Mesenchymal stem cell (in vitro differentiated cells and primary cell): ENCODE measurements at regions not wholly inside any gene's neighbourhood (a gene's known extent, or its start where the extent isn't known, plus 50 kb on each side); places are given as distances from the start of the nearest gene placed in this dataset.

Experiments used
- DNase-seq: peaks from one replicate; pipeline ENCODE4 v3.0.0-alpha.2; 2013
- H2AFZ ChIP-seq: one replicate; pipeline ENCODE4 v1.6.1; 2013; ENCODE audit warnings: low read depth, mild to moderate bottlenecking, control low read depth, inconsistent platforms, low read length, moderate library complexity
- H2AK5ac ChIP-seq: 2 replicates; pipeline ENCODE4 v1.6.1; 2013; ENCODE audit warnings: low read length, moderate library complexity, mild to moderate bottlenecking, inconsistent platforms; ENCODE audit not compliant: severe bottlenecking
- H2BK120ac ChIP-seq: one replicate; pipeline ENCODE4 v1.6.1; 2013; ENCODE audit warnings: low read depth, mild to moderate bottlenecking, inconsistent platforms, low read length, moderate library complexity
- H2BK12ac ChIP-seq, 2 experiments: one replicate each; pipeline ENCODE4 v1.6.1; 2013; ENCODE audit warnings: inconsistent platforms in 2 of 2, low read length in 2 of 2, mild to moderate bottlenecking in 2 of 2, moderate library complexity in 2 of 2, control low read depth in 1 of 2
- H2BK15ac ChIP-seq: one replicate; pipeline ENCODE4 v1.6.1; 2013; ENCODE audit warnings: mild to moderate bottlenecking, low read depth, inconsistent platforms; ENCODE audit not compliant: poor library complexity, severe bottlenecking
- H2BK5ac ChIP-seq: 2 replicates; pipeline ENCODE4 v1.6.1; 2013; ENCODE audit warnings: low read depth, mild to moderate bottlenecking, low read length, control low read depth, inconsistent platforms; ENCODE audit not compliant: poor library complexity, severe bottlenecking
- H3K14ac ChIP-seq, 2 experiments: one replicate each; pipeline ENCODE4 v1.6.1; 2013; ENCODE audit warnings: inconsistent platforms in 2 of 2, low read length in 2 of 2, control low read depth in 1 of 2, mild to moderate bottlenecking in 1 of 2, moderate library complexity in 1 of 2
- H3K18ac ChIP-seq, 2 experiments: one replicate each; pipeline ENCODE4 v1.6.1; 2013; ENCODE audit warnings: inconsistent platforms in 2 of 2, low read length in 2 of 2, control low read depth in 1 of 2, low read depth in 1 of 2, mild to moderate bottlenecking in 1 of 2
- H3K23ac ChIP-seq, 2 experiments: one replicate each; pipeline ENCODE4 v1.6.1; 2013; ENCODE audit warnings: inconsistent platforms in 2 of 2, low read length in 2 of 2, mild to moderate bottlenecking in 2 of 2, moderate library complexity in 2 of 2, control low read depth in 1 of 2
- H3K27ac ChIP-seq: 2 replicates; pipeline ENCODE4 v1.5.1; 2013; ENCODE audit warnings: mild to moderate bottlenecking, moderate library complexity, low read length, control low read depth, inconsistent platforms; ENCODE audit not compliant: poor library complexity, severe bottlenecking
- H3K27me3 ChIP-seq, 2 experiments: 2 replicates each; pipeline versions ENCODE4 v1.6.1 to v1.7.0; 2013; ENCODE audit warnings: low read length in 2 of 2, mild to moderate bottlenecking in 2 of 2, moderate library complexity in 2 of 2, control low read depth in 1 of 2, inconsistent platforms in 1 of 2; ENCODE audit not compliant: control insufficient read depth in 1 of 2, insufficient read depth in 1 of 2
- H3K36me3 ChIP-seq, 2 experiments: 2 replicates each; pipeline versions ENCODE4 v1.6.1 to v1.7.0; 2013; ENCODE audit warnings: low read length in 2 of 2, control low read depth in 1 of 2, inconsistent platforms in 1 of 2, low read depth in 1 of 2, mild to moderate bottlenecking in 1 of 2; ENCODE audit not compliant: insufficient read depth in 2 of 2, control insufficient read depth in 1 of 2
- H3K4ac ChIP-seq, 2 experiments: one replicate each; pipeline ENCODE4 v1.6.1; 2013; ENCODE audit warnings: inconsistent platforms in 2 of 2, low read length in 2 of 2, mild to moderate bottlenecking in 2 of 2, moderate library complexity in 2 of 2, control low read depth in 1 of 2, low read depth in 1 of 2
- H3K4me1 ChIP-seq: 2 replicates; pipeline ENCODE4 v1.6.1; 2013; ENCODE audit warnings: low read depth, low read length, control low read depth; ENCODE audit not compliant: control insufficient read depth, insufficient read depth
- H3K4me2 ChIP-seq: 2 replicates; pipeline ENCODE4 v1.6.1; 2013; ENCODE audit warnings: low read length, mild to moderate bottlenecking, inconsistent platforms; ENCODE audit not compliant: poor library complexity, severe bottlenecking
- H3K4me3 ChIP-seq, 2 experiments: 2 replicates each; pipeline versions ENCODE4 v1.5.1 to v1.7.0; 2013; ENCODE audit warnings: low read length in 2 of 2, mild to moderate bottlenecking in 2 of 2, control low read depth in 1 of 2, low read depth in 1 of 2; ENCODE audit not compliant: insufficient read depth in 1 of 2
- H3K79me1 ChIP-seq: replicated peaks from 2 replicates; pipeline ENCODE4 v1.6.1; 2013; ENCODE audit warnings: mild to moderate bottlenecking, control low read depth, low read length, inconsistent platforms; ENCODE audit not compliant: poor library complexity, severe bottlenecking
- H3K9ac ChIP-seq: 2 replicates; pipeline ENCODE4 v1.7.0; 2013; ENCODE audit warnings: mild to moderate bottlenecking, low read length, moderate library complexity
- H3K9me3 ChIP-seq: 2 replicates; pipeline ENCODE4 v1.7.0; 2013; ENCODE audit warnings: mild to moderate bottlenecking, low read length; ENCODE audit not compliant: control insufficient read depth
- H4K8ac ChIP-seq: one replicate; pipeline ENCODE4 v1.6.1; 2013; ENCODE audit warnings: inconsistent platforms, mild to moderate bottlenecking, low read length, moderate library complexity
- H4K91ac ChIP-seq: one replicate; pipeline ENCODE4 v1.6.1; 2013; ENCODE audit warnings: mild to moderate bottlenecking, low read length, inconsistent platforms
- WGBS: methylation state at CpG from one replicate; pipeline ENCODE4 v1.1.7; 2013; ENCODE audit warnings: mixed read lengths; 5-methylcytosine and 5-hydroxymethylcytosine counted together

GRCh38 chr5:35561396-35561795, 56.3 kb upstream of the SPEF2 start:
- H2BK15ac ChIP-seq: no peak overlapping the region
- H2BK12ac ChIP-seq: no peak overlapping the region
- peaks cover 25% of the 10 kb centered on the region for H3K9me3 ChIP-seq
- no peak overlapping the region for H3K27ac ChIP-seq
- H3K4me1 ChIP-seq: no peaks in the 10 kb centered on the region
- H4K8ac ChIP-seq: no peak overlapping the region
- no peak overlapping the region for H2AK5ac ChIP-seq
- no peak overlapping the region for H3K4me3 ChIP-seq
- no peaks in the 10 kb centered on the region for H3K36me3 ChIP-seq
- H3K18ac ChIP-seq: no peak overlapping the region
- H3K79me1 ChIP-seq: no peaks in the 10 kb centered on the region
- H2BK120ac ChIP-seq: no peak overlapping the region
- no peak overlapping the region for H3K4ac ChIP-seq
- H3K4me2 ChIP-seq: no peak overlapping the region
- H3K9ac ChIP-seq: no peak overlapping the region
- H3K27me3 ChIP-seq: no peaks in the 10 kb centered on the region
- H2BK5ac ChIP-seq: no peak overlapping the region
- no peak overlapping the region for H2AFZ ChIP-seq
- DNase-seq: no peak
- H3K23ac ChIP-seq: no peak overlapping the region
- H3K14ac ChIP-seq: no peak overlapping the region
- no peak overlapping the region for H4K91ac ChIP-seq

- Histone ChIP-seq H3K27me3 (no peaks in the 10 kb centered on the region), H4K8ac (no peak overlapping the region), H3K9me3 (peaks cover 26% of the 10 kb centered on the region), H2AFZ (no peak overlapping the region), H3K79me1 (no peaks in the 10 kb centered on the region), H3K4ac (no peak overlapping the region), H2BK120ac (no peak overlapping the region), H3K4me1 (no peaks in the 10 kb centered on the region), H3K23ac (no peak overlapping the region), H3K14ac (no peak overlapping the region), H3K27ac (no peak overlapping the region), H3K18ac (no peak overlapping the region), H2BK12ac (no peak overlapping the region), H4K91ac (no peak overlapping the region), H2BK5ac (no peak overlapping the region), H3K4me3 (no peak overlapping the region), H2AK5ac (no peak overlapping the region), H2BK15ac (no peak overlapping the region), H3K9ac (no peak overlapping the region), H3K4me2 (no peak overlapping the region), H3K36me3 (no peaks in the 10 kb centered on the region)
- no CpG with 5 or more reads among the region's 1 CpG for WGBS
- DNase-seq: no peak
Measured at GRCh38 chr5:35557748-35558147, 59.9 kb upstream of the SPEF2 start.

GRCh38 chr5:35557199-35557598, 60.5 kb upstream of the SPEF2 start:
- Histone ChIP-seq H2AK5ac (no peak overlapping the region), H3K4me2 (no peak overlapping the region)

GRCh38 chr5:35554016-35554415, 63.6 kb upstream of the SPEF2 start:
- H3K36me3 ChIP-seq: no peaks in the 10 kb centered on the region
- H3K9ac ChIP-seq: no peak overlapping the region
- H3K4ac ChIP-seq: no peak overlapping the region
- no peak overlapping the region for H3K4me3 ChIP-seq
- no peaks in the 10 kb centered on the region for H3K4me1 ChIP-seq
- 88% methylated on average over 2 of the region's 3 CpGs for WGBS
- H4K91ac ChIP-seq: no peak overlapping the region
- no peak overlapping the region for H2BK120ac ChIP-seq
- no peak overlapping the region for H2BK15ac ChIP-seq
- no peak overlapping the region for H3K18ac ChIP-seq
- no peak overlapping the region for H2AK5ac ChIP-seq
- H3K14ac ChIP-seq: no peak overlapping the region
- no peak overlapping the region for H2BK12ac ChIP-seq
- H3K9me3 ChIP-seq: peaks cover 26% of the 10 kb centered on the region
- no peak overlapping the region for H2AFZ ChIP-seq
- H3K23ac ChIP-seq: no peak overlapping the region
- no peak overlapping the region for H2BK5ac ChIP-seq
- H3K27ac ChIP-seq: no peak overlapping the region
- DNase-seq: no peak
- no peak overlapping the region for H3K4me2 ChIP-seq
- no peaks in the 10 kb centered on the region for H3K79me1 ChIP-seq
- H3K27me3 ChIP-seq: no peaks in the 10 kb centered on the region
- H4K8ac ChIP-seq: no peak overlapping the region

More at GRCh38 chr5:35557199-35557598, 60.5 kb upstream of the SPEF2 start:
- Histone ChIP-seq H2BK12ac (no peak overlapping the region), H2AFZ (no peak overlapping the region), H3K23ac (no peak overlapping the region), H3K4me3 (no peak overlapping the region), H4K91ac (no peak overlapping the region), H3K18ac (no peak overlapping the region), H2BK120ac (no peak overlapping the region), H3K4ac (no peak overlapping the region), H2BK5ac (no peak overlapping the region), H3K9me3 (peaks cover 26% of the 10 kb centered on the region), H3K9ac (no peak overlapping the region), H2BK15ac (no peak overlapping the region), H3K4me1 (no peaks in the 10 kb centered on the region), H3K27ac (no peak overlapping the region), H3K27me3 (no peaks in the 10 kb centered on the region), H3K36me3 (no peaks in the 10 kb centered on the region), H3K14ac (no peak overlapping the region), H3K79me1 (no peaks in the 10 kb centered on the region), H4K8ac (no peak overlapping the region)
- no CpG with 5 or more reads among the region's 2 CpGs for WGBS
- DNase-seq: no peak
